IPS-18c (cell line): ENCODE measurements at regions not wholly inside any gene's neighbourhood (a gene's known extent, or its start where the extent isn't known, plus 50 kb on each side); places are given as distances from the start of the nearest gene placed in this dataset.

Source experiments
- H3K4me3 ChIP-seq: 2 replicates; pipeline ENCODE4 v1.7.0; 2013; ENCODE audit warnings: low read depth, mild to moderate bottlenecking, low read length, moderate library complexity; ENCODE audit not compliant: insufficient read depth
- H3K9me3 ChIP-seq: one replicate; pipeline ENCODE4 v1.6.1; 2013; ENCODE audit warnings: mild to moderate bottlenecking, low read length, moderate library complexity; ENCODE audit not compliant: control insufficient read depth, insufficient read depth

- H3K4me3 ChIP-seq = no peak overlapping the region
- no peaks in the 10 kb centered on the region for H3K9me3 ChIP-seq
Observed at GRCh38 chr16:74026373-74027281, 270.0 kb upstream of the PSMD7 start.

GRCh38 chr16:74024953-74025352 is 271.7 kb upstream of the PSMD7 start:
- Histone ChIP-seq H3K4me3 (no peak overlapping the region), H3K9me3 (no peaks in the 10 kb centered on the region)

GRCh38 chr16:74020095-74020670 is 276.4 kb upstream of the PSMD7 start:
- no peak overlapping the region for H3K4me3 ChIP-seq
- no peaks in the 10 kb centered on the region for H3K9me3 ChIP-seq

- no peaks in the 10 kb centered on the region for H3K9me3 ChIP-seq
- H3K4me3 ChIP-seq = no peak overlapping the region
Observed at GRCh38 chr16:74019612-74020011, 277.0 kb upstream of the PSMD7 start.

- Histone ChIP-seq H3K4me3 (no peak overlapping the region), H3K9me3 (no peaks in the 10 kb centered on the region)
Observed at GRCh38 chr16:74015953-74016352, 280.7 kb upstream of the PSMD7 start.

- Histone ChIP-seq H3K4me3 (no peak overlapping the region), H3K9me3 (no peaks in the 10 kb centered on the region)
Observed at GRCh38 chr16:73998707-73999106, 297.9 kb upstream of the PSMD7 start.

GRCh38 chr16:73997971-73998370 is 298.6 kb upstream of the PSMD7 start:
- no peak overlapping the region for H3K4me3 ChIP-seq

GRCh38 chr16:73997340-73997711 is 299.3 kb upstream of the PSMD7 start:
- no peak overlapping the region for H3K4me3 ChIP-seq
- H3K9me3 ChIP-seq = no peaks in the 10 kb centered on the region

More at GRCh38 chr16:73997971-73998370, 298.6 kb upstream of the PSMD7 start:
- H3K9me3 ChIP-seq = no peaks in the 10 kb centered on the region

- Histone ChIP-seq H3K4me3 (no peak overlapping the region), H3K9me3 (no peaks in the 10 kb centered on the region)
Observed at GRCh38 chr16:73996624-73997339, 299.8 kb upstream of the PSMD7 start.

GRCh38 chr16:73993878-73994277 is 302.7 kb upstream of the PSMD7 start:
- Histone ChIP-seq H3K9me3 (no peaks in the 10 kb centered on the region), H3K4me3 (no peak overlapping the region)

- H3K4me3 ChIP-seq = no peak overlapping the region
- H3K9me3 ChIP-seq = no peaks in the 10 kb centered on the region
Observed at GRCh38 chr16:73978407-73978784, 318.2 kb upstream of the PSMD7 start.

GRCh38 chr16:73976644-73977043 is 320.0 kb upstream of the PSMD7 start:
- H3K9me3 ChIP-seq = no peaks in the 10 kb centered on the region

GRCh38 chr16:73973174-73973573 is 323.4 kb upstream of the PSMD7 start:
- no peaks in the 10 kb centered on the region for H3K9me3 ChIP-seq
- no peak overlapping the region for H3K4me3 ChIP-seq

More at GRCh38 chr16:73976644-73977043, 320.0 kb upstream of the PSMD7 start:
- H3K4me3 ChIP-seq = no peak overlapping the region

GRCh38 chr16:73966851-73967250 is 329.8 kb upstream of the PSMD7 start:
- H3K9me3 ChIP-seq = no peaks in the 10 kb centered on the region
- no peak overlapping the region for H3K4me3 ChIP-seq

- no peak overlapping the region for H3K4me3 ChIP-seq
Observed at GRCh38 chr16:73965591-73965990, 331.0 kb upstream of the PSMD7 start.

GRCh38 chr16:73956587-73957494 is 339.8 kb upstream of the PSMD7 start:
- H3K4me3 ChIP-seq = no peak overlapping the region

More at GRCh38 chr16:73965591-73965990, 331.0 kb upstream of the PSMD7 start:
- H3K9me3 ChIP-seq = no peaks in the 10 kb centered on the region

GRCh38 chr16:73955702-73956101 is 340.9 kb upstream of the PSMD7 start:
- H3K9me3 ChIP-seq = peaks cover 3% of the 10 kb centered on the region
- H3K4me3 ChIP-seq = no peak overlapping the region

More at GRCh38 chr16:73956587-73957494, 339.8 kb upstream of the PSMD7 start:
- H3K9me3 ChIP-seq = peaks cover 3% of the 10 kb centered on the region
